BLaER1 treated with 17β-estradiol and CSF1 and Interleukin-3, amounts not matched to agents 10 nM and 100 nM (cell line): ENCODE measurements at regions not wholly inside any gene's neighbourhood (a gene's known extent, or its start where the extent isn't known, plus 50 kb on each side); places are given as distances from the start of the nearest gene placed in this dataset.

Experiments used
- H3K27ac ChIP-seq, 11 experiments: shearing (Covaris generic); formaldehyde crosslinking; 2 replicates each; pipeline ENCODE4 v1.8.1; 2022
- H3K27me3 ChIP-seq, 11 experiments: shearing (Covaris generic); formaldehyde crosslinking; 2 replicates each; pipeline ENCODE4 v1.8.1; 2022
- H3K36me3 ChIP-seq, 11 experiments: shearing (Covaris generic); formaldehyde crosslinking; 2 replicates each; pipeline ENCODE4 v1.8.1; 2022
- H3K4me1 ChIP-seq, 10 experiments: shearing (Covaris generic); formaldehyde crosslinking; 2 replicates each; pipeline ENCODE4 v1.8.1; 2022
- H3K4me2 ChIP-seq, 11 experiments: shearing (Covaris generic); formaldehyde crosslinking; 2 replicates each; pipeline ENCODE4 v1.8.1; 2022
- H3K4me3 ChIP-seq, 10 experiments: shearing (Covaris generic); formaldehyde crosslinking; 2 replicates each; pipeline ENCODE4 v1.8.1; 2022
- H3K9ac ChIP-seq, 11 experiments: shearing (Covaris generic); formaldehyde crosslinking; 2 replicates each; pipeline ENCODE4 v1.8.1; 2022
- H3K9me3 ChIP-seq, 11 experiments: shearing (Covaris generic); formaldehyde crosslinking; replicated peaks in 1 of 11; 2 replicates each; pipeline ENCODE4 v1.8.1; 2022
- H4K20me1 ChIP-seq, 11 experiments: shearing (Covaris generic); formaldehyde crosslinking; 2 replicates each; pipeline ENCODE4 v1.8.1; 2022
- Cebpa-rat ChIP-seq, 11 experiments: shearing (Covaris generic); IDR thresholded peaks; 2 replicates each; pipeline ENCODE4 v1.8.1; 2022

DNA sequence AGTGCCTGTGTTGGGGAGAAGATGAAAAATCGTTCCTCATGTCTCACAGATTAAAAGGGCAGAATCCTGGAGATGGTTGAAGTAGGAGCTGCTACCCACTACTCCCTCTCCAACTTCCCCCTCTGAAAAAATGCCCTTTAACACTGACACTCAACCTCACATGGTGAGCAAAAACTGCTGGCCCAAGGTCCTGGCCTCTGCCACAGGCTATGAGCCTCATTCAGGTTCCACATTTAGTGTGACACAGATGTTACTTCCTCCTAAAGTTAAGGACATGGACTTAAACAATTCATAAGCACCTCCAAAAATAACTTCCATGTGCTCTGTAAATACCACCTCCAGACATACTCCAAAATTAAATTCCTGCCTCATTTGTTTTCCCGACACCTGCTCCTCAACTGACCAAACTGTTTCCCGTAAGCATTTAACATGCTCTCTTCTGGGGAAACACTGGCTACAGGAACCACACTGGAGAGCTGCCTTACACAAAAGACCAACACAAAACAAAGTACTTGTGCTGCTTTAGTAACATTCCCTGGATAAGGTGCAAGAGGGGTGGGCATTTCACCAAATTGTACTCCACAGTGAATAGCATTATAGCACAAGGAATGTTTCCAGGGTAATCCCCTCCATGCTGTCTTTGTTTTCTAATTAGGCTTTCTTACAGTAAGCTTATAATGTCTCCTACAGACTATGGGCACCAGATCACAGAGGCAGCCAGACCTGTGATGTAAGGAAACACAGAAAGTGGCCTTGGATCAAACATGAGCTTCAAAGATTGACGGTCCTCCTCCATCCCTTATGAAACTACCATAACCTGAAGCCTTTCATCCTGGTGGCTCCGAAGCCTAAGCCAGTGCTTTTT is 57.0 kb downstream of the PHLDA1 start:
- Histone ChIP-seq H3K4me3 (no peak overlapping the region), H3K4me2 (peak overlapping the region in 5 of 11 experiments; percentile 8 to 80 (median 79); a peak in 8 of 22 replicates), H4K20me1 (no peaks in the 10 kb centered on the region), H3K9me3 (no peaks in the 10 kb centered on the region), H3K9ac (peak overlapping the region in 1 of 11 experiments; percentile 32; a peak in 2 of 22 replicates), H3K27me3 (no peaks in the 10 kb centered on the region), H3K4me1 (peaks cover 13 to 71% (median 38%) of the 10 kb centered on the region in 10 experiments), H3K36me3 (no peaks in the 10 kb centered on the region), H3K27ac (peak overlapping the region in 4 of 11 experiments; percentile 11 to 80 (median 66); a peak in 8 of 22 replicates)
- TF ChIP-seq Cebpa-rat (IDR thresholded peaks at IDR 0.05): no peak

DNA sequence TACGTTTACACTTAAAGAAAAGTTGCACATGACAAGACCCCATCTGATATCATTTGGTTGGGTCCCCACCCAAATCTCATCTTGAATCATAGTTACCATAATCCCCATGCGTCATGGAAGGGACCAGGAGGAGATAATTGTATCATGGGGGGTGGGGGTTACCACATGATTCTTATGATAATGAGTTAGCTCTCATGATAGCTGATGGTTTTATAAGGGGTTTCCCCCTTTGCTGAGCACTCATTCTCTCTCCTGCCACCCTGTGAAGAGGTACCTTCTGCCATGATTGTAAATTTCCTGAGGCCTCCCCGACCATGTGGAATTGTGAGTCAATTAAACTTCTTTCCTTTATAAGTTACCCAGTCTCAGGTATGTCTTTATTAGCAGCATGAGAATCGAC is 60.3 kb downstream of the PHLDA1 start:
- peaks cover 0 to 52% (median 16%) of the 10 kb centered on the region in 10 experiments; a peak in 9 of 20 replicates for H3K4me1 ChIP-seq
- H3K9me3 ChIP-seq: no peaks in the 10 kb centered on the region
- no peak for TF ChIP-seq Cebpa-rat (IDR thresholded peaks at IDR 0.05)
- no peaks in the 10 kb centered on the region for H4K20me1 ChIP-seq
- H3K27ac ChIP-seq: no peak overlapping the region
- no peaks in the 10 kb centered on the region for H3K27me3 ChIP-seq
- H3K9ac ChIP-seq: no peak overlapping the region
- no peak overlapping the region for H3K4me3 ChIP-seq
- H3K4me2 ChIP-seq: no peak overlapping the region
- no peaks in the 10 kb centered on the region for H3K36me3 ChIP-seq

DNA sequence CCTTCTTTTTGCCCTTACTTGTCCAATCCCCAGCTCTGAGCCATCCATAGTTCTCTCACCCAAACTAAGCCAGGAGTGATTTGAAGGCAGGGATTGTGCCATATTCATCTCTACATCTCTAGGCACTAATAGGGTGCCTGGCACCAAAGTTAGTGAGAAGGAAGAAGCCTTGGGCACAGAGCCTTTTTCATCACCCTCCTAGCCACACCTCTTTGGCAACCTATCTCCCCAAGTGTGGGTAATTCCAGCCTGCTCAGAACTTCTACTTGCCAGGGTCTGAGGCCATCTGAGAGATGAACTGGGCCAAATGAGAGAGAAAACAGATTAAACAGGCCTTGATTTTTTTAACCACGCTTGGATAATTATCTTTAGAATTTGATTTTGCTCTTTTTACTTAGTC is 61.3 kb downstream of the PHLDA1 start:
- H3K4me2 ChIP-seq: peak overlapping the region in 3 of 11 experiments; percentile 27 to 77 (median 60); a peak in 5 of 22 replicates
- H4K20me1 ChIP-seq: no peaks in the 10 kb centered on the region
- H3K9ac ChIP-seq: no peak overlapping the region
- H3K27me3 ChIP-seq: no peaks in the 10 kb centered on the region
- H3K9me3 ChIP-seq: no peaks in the 10 kb centered on the region
- no peak overlapping the region for H3K4me3 ChIP-seq
- H3K27ac ChIP-seq: peak overlapping the region in 1 of 11 experiments; percentile 47; a peak in 1 of 22 replicates
- H3K4me1 ChIP-seq: peaks cover 0 to 43% (median 11%) of the 10 kb centered on the region in 10 experiments; a peak in 9 of 20 replicates
- H3K36me3 ChIP-seq: no peaks in the 10 kb centered on the region
- no peak for TF ChIP-seq Cebpa-rat (IDR thresholded peaks at IDR 0.05)

DNA sequence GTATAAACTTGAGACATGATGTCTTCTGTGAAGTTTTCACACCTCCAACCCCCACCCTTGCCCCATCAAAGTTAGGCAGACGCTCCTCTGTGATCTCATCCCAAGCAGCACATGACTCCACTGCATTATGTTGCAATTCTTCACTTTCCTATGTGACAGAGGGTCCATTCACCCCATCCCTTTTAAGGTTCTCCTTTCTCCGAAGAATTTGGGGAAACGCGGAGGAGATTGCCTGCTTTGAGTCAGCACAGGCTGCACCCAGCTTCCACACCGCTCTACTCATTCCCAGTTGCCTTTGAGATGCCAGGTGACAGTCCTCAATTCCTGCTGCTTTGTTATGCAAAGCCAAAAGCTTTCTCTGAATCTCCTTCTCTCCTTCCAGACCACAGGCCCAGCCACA is 61.8 kb downstream of the PHLDA1 start:
- H4K20me1 ChIP-seq: no peaks in the 10 kb centered on the region
- no peak overlapping the region for H3K4me3 ChIP-seq
- H3K4me2 ChIP-seq: peak overlapping the region in 3 of 11 experiments; percentile 27 to 77 (median 60); a peak in 5 of 22 replicates
- TF ChIP-seq Cebpa-rat (IDR thresholded peaks at IDR 0.05): peak in 1 of 11 experiments; percentile 49; a peak in 1 of 22 replicates
- H3K4me1 ChIP-seq: peaks cover 0 to 38% (median 10%) of the 10 kb centered on the region in 10 experiments; a peak in 9 of 20 replicates
- H3K27me3 ChIP-seq: no peaks in the 10 kb centered on the region
- no peaks in the 10 kb centered on the region for H3K36me3 ChIP-seq
- no peaks in the 10 kb centered on the region for H3K9me3 ChIP-seq
- no peak overlapping the region for H3K9ac ChIP-seq
- peak overlapping the region in 1 of 11 experiments; percentile 47; a peak in 1 of 22 replicates for H3K27ac ChIP-seq

DNA sequence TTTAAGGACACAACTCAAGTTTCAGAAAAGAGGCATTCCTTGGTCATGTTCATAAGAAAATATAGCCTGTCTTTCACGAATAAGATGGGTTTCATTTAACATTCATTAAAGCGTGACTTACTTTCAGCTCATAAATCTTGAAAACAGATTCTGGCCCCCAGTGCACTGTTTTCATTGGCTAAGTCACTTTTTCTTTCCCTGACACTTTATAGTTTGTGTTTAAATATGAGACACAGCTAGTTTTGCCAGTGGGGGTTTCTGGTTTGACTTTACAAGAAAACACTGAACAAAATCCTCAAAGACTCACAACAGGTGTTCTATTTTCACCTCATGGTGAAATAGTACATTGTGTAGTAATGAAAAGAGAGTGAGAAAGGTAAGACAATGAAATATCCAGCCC is 65.9 kb downstream of the PHLDA1 start:
- Histone ChIP-seq H3K9me3 (no peaks in the 10 kb centered on the region), H3K9ac (no peak overlapping the region), H3K4me3 (no peak overlapping the region), H3K4me1 (peaks cover 4 to 36% (median 11%) of the 10 kb centered on the region in 10 experiments; a peak in 13 of 20 replicates), H4K20me1 (no peaks in the 10 kb centered on the region), H3K36me3 (no peaks in the 10 kb centered on the region), H3K4me2 (no peak overlapping the region), H3K27ac (no peak overlapping the region), H3K27me3 (no peaks in the 10 kb centered on the region)
- TF ChIP-seq Cebpa-rat (IDR thresholded peaks at IDR 0.05): no peak

DNA sequence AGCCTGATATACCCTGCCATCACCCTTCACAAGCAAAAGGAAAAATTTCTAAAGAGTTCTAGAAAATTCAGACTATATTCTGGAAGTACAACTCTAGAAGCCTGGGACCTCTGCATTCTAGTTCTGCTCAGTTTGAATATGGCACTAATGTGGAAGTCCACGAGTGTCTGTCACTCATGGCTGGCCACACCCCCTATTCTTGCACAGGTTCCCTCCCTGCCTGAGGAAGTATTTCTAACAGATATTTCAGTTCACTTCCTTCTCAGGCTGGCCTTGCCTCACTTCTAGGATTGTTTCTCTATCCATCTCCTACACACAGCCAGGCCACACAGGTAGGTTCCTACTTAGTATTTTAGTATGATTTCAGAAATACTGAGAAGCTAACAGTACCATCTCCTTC is 67.4 kb downstream of the PHLDA1 start:
- Histone ChIP-seq H3K27ac (peak overlapping the region in 2 of 11 experiments; percentile 9 to 17; a peak in 1 of 22 replicates), H3K4me3 (no peak overlapping the region), H4K20me1 (no peaks in the 10 kb centered on the region), H3K4me1 (peaks cover 15 to 34% (median 22%) of the 10 kb centered on the region in 10 experiments), H3K27me3 (no peaks in the 10 kb centered on the region), H3K4me2 (peak overlapping the region in 8 of 11 experiments; percentile 1 to 50 (median 26); a peak in 14 of 22 replicates), H3K9ac (no peak overlapping the region), H3K36me3 (no peaks in the 10 kb centered on the region), H3K9me3 (no peaks in the 10 kb centered on the region)
- no peak for TF ChIP-seq Cebpa-rat (IDR thresholded peaks at IDR 0.05)

DNA sequence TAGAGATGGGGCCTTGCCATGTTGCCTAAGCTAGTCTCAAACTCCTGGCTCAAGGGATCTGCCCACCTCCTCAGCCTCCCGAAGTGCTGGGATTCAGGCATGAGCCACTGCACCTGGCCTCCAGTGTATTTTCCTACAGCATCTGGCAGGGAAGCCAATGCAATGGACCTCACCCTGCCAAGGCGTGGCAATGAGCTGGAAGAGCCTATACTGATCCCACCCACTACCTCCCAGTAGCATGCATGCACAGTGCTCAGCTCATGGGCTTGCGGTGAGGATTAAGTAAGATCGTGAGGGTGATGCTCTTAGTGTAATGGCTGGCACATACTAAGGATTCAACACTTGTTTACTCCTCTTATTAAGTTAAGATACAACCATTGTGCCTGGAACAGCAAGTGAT is 69.7 kb downstream of the PHLDA1 start:
- Histone ChIP-seq H3K9ac (no peak overlapping the region), H4K20me1 (no peaks in the 10 kb centered on the region), H3K4me1 (peaks cover 13 to 33% (median 21%) of the 10 kb centered on the region in 10 experiments), H3K4me3 (no peak overlapping the region), H3K9me3 (no peaks in the 10 kb centered on the region), H3K27me3 (no peaks in the 10 kb centered on the region), H3K36me3 (no peaks in the 10 kb centered on the region), H3K4me2 (no peak overlapping the region), H3K27ac (no peak overlapping the region)
- no peak for TF ChIP-seq Cebpa-rat (IDR thresholded peaks at IDR 0.05)

DNA sequence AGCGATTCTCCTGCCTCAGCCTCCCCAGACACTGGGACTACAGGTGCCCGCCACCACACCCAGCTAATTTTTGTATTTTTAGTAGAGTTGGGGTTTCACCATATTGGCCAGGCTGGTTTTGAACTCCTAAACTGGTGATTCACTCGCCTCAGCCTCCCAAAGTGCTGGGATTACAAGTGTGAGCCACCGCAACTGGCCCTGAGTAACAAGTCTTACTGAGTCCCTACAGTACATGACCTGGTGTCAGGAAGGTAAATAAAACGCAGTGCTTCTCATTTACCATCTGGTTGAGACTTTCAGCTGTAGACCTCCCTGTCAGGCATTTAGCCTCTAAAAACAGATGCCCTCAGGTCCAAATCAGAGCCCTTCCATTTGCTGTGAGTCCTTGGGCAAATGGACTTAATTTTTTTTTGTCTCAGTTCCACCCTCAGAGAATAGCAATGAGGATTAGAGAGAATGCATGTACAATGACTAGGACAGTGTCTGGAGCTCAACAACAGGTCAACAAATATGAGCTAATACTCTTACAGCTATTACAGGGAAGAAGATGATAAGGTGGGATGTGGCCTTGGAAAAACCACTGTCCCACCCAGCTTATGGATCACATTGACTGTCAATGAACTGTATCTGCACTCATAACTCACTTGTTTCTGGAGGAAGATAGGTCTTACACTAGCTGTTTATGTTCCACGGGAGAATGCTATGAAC is 70.5 kb downstream of the PHLDA1 start:
- Histone ChIP-seq H3K4me3 (no peak overlapping the region), H3K9ac (no peak overlapping the region), H3K4me1 (peaks cover 13 to 33% (median 21%) of the 10 kb centered on the region in 10 experiments), H3K36me3 (no peaks in the 10 kb centered on the region), H3K27me3 (no peaks in the 10 kb centered on the region), H3K9me3 (no peaks in the 10 kb centered on the region), H3K27ac (no peak overlapping the region), H3K4me2 (no peak overlapping the region), H4K20me1 (no peaks in the 10 kb centered on the region)
- TF ChIP-seq Cebpa-rat (IDR thresholded peaks at IDR 0.05): no peak
